ENCODE measurements at regions not wholly inside any gene's neighbourhood (a gene's known extent, or its start where the extent isn't known, plus 50 kb on each side); places are given as distances from the start of the nearest gene placed in this dataset.

DNA sequence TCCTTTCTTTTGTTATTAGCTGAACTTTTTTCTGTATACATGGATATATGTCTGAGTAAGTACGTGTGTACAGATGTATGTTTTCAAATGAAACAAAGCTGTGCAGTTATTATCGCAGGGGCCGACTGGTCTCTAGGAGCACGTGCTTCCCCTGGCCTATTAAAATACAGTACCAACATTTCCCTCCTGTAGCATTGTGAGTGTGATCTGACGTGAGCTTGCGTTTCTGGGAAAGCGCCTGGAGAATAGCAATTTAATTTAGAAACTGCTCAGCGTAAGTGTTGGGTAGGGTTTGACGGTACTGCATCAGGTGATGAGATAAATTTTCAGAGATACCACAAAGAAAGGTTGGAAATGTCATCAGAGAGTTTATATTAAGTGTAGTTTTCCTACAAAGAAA is 173.3 kb downstream of the FBXO8 start:
- TF ChIP-seq, protein P1, sequence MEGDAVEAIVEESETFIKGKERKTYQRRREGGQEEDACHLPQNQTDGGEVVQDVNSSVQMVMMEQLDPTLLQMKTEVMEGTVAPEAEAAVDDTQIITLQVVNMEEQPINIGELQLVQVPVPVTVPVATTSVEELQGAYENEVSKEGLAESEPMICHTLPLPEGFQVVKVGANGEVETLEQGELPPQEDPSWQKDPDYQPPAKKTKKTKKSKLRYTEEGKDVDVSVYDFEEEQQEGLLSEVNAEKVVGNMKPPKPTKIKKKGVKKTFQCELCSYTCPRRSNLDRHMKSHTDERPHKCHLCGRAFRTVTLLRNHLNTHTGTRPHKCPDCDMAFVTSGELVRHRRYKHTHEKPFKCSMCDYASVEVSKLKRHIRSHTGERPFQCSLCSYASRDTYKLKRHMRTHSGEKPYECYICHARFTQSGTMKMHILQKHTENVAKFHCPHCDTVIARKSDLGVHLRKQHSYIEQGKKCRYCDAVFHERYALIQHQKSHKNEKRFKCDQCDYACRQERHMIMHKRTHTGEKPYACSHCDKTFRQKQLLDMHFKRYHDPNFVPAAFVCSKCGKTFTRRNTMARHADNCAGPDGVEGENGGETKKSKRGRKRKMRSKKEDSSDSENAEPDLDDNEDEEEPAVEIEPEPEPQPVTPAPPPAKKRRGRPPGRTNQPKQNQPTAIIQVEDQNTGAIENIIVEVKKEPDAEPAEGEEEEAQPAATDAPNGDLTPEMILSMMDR (IDR thresholded peaks at IDR 0.05) = no peak
- TF ChIP-seq POLR2A (IDR thresholded peaks at IDR 0.05) = no peak

All from right lobe of liver (tissue), 4 donors.